Spleen (tissue), 11 donors: ENCODE measurements at regions not wholly inside any gene's neighbourhood (a gene's known extent, or its start where the extent isn't known, plus 50 kb on each side); places are given as distances from the start of the nearest gene placed in this dataset.

Experiments used
- DNase-seq: peaks from one replicate; pipeline ENCODE4 v3.0.0-alpha.2; 2020
- H3K27ac ChIP-seq, 8 donors: fragments of 200-600 bp; sonication (generic) in 7 of 8; 1 replicate in 4 of 8; 2 replicates in 4 of 8; pipeline versions ENCODE4 v1.5.0 to v1.8.0; 2016 to 2021; ENCODE audit warnings: inconsistent platforms in 4 of 8, mild to moderate bottlenecking in 4 of 8, moderate library complexity in 1 of 8
- H3K27me3 ChIP-seq, 7 donors: fragments of 200-600 bp; sonication (generic) in 6 of 7; replicated peaks in 1 of 7; 1 replicate in 4 of 7; 2 replicates in 3 of 7; pipeline versions ENCODE4 v1.5.0 to v1.8.0; 2016 to 2021; ENCODE audit warnings: inconsistent platforms in 3 of 7, mild to moderate bottlenecking in 1 of 7
- H3K36me3 ChIP-seq, 6 donors: fragments of 200-600 bp; sonication (generic) in 5 of 6; 1 replicate in 4 of 6; 2 replicates in 2 of 6; pipeline versions ENCODE4 v1.5.0 to v1.8.0; 2016 to 2021; ENCODE audit warnings: inconsistent platforms in 2 of 6
- H3K4me1 ChIP-seq, 6 donors: fragments of 200-600 bp; sonication (generic) in 5 of 6; 1 replicate in 3 of 6; 2 replicates in 3 of 6; pipeline versions ENCODE4 v1.5.0 to v1.8.0; 2016 to 2021; ENCODE audit warnings: inconsistent platforms in 3 of 6
- H3K4me3 ChIP-seq, 8 donors: fragments of 200-600 bp; sonication (generic) in 7 of 8; 1 replicate in 4 of 8; 2 replicates in 4 of 8; pipeline versions ENCODE4 v1.5.0 to v1.8.0; 2016 to 2021; ENCODE audit warnings: inconsistent platforms in 4 of 8, mild to moderate bottlenecking in 4 of 8, moderate library complexity in 2 of 8
- H3K9me3 ChIP-seq, 8 donors: fragments of 200-600 bp; sonication (generic) in 7 of 8; 1 replicate in 4 of 8; 2 replicates in 4 of 8; pipeline versions ENCODE4 v1.5.0 to v1.8.0; 2016 to 2021; ENCODE audit warnings: inconsistent platforms in 4 of 8
- POLR2A ChIP-seq, 3 donors: fragments of 450-650 bp; IDR thresholded peaks; one replicate each; pipeline ENCODE4 v1.5.1; 2017; ENCODE audit warnings: antibody characterized with exemption in 3 of 3, mild to moderate bottlenecking in 1 of 3
- POLR2AphosphoS5 ChIP-seq, 3 donors: sonication (generic); formaldehyde crosslinking; IDR thresholded peaks; one replicate each; pipeline ENCODE4 v1.5.1; 2017; ENCODE audit warnings: antibody characterized with exemption in 3 of 3
- WGBS, 5 donors: extraction: QIAGEN DNeasy Blood & Tissue Kit in 3 of 5; methylation state at CpG; one replicate each; pipeline versions ENCODE4 v1.1.5 to v1.1.7; 2013 to 2018; 5-methylcytosine and 5-hydroxymethylcytosine counted together
- intact Hi-C: fragments of 100-400 bp; cut with DNase I; formaldehyde crosslinking; loops from one replicate; pipeline ENCODE4 v1.15.0; 2023; ENCODE audit warnings: low total_unique reads
- TF ChIP-seq, protein P1 (sequence below), 11 experiments: fragments of 200-600 bp in 7 of 11; fragments of 450-650 bp in 4 of 11; sonication (generic) in 4 of 11; IDR thresholded peaks in 8 of 11; conservative IDR thresholded peaks in 3 of 11; 1 replicate in 7 of 11; 2 replicates in 4 of 11; pipeline versions ENCODE4 v1.4.0 to v1.8.0; 2016 to 2021; ENCODE audit warnings: antibody characterized with exemption in 11 of 11, inconsistent platforms in 4 of 11, mild to moderate bottlenecking in 1 of 11
- donor health status: healthy with polysubstance abuse.
- donor health status: DM: no; HTN: no; CAD: no; lungs with moderate emphysema.
- donor health status: DM: no; HTN: no; CAD: no.
- donor health status: Bipolar disorder and iron deficiency.
- donor health status: healthy.
- donor health status: DM: no; HTN: no; CAD: no.
- donor health status: DM: yes; HTN: yes; CAD: no.

DNA sequence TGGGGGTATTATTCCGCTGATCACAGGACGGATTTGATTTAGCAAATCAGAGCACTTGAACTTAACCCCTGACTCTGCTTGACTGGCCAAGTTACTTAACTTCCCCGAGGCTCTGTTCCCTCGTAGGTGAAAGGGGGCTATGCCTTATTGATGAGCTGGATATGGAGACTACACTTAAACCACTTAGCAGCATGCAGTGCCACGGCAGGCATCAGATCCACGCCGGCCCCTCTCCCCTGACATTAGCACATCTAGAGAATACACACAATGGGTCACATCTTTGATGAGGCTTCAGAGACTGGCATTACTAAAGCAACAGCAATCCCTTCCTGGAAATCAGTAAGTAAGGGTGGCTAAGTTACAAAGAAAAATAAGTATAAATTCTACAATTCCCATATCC lies 71.0 kb downstream of the ABCC12 start:
- intact Hi-C loops, result no loop called here
- H3K4me3 ChIP-seq, result no peak overlapping the region
- TF ChIP-seq POLR2A (IDR thresholded peaks at IDR 0.05) (no peak), POLR2AphosphoS5 (IDR thresholded peaks at IDR 0.05) (no peak)
- TF ChIP-seq, protein P1, sequence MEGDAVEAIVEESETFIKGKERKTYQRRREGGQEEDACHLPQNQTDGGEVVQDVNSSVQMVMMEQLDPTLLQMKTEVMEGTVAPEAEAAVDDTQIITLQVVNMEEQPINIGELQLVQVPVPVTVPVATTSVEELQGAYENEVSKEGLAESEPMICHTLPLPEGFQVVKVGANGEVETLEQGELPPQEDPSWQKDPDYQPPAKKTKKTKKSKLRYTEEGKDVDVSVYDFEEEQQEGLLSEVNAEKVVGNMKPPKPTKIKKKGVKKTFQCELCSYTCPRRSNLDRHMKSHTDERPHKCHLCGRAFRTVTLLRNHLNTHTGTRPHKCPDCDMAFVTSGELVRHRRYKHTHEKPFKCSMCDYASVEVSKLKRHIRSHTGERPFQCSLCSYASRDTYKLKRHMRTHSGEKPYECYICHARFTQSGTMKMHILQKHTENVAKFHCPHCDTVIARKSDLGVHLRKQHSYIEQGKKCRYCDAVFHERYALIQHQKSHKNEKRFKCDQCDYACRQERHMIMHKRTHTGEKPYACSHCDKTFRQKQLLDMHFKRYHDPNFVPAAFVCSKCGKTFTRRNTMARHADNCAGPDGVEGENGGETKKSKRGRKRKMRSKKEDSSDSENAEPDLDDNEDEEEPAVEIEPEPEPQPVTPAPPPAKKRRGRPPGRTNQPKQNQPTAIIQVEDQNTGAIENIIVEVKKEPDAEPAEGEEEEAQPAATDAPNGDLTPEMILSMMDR (IDR thresholded peaks at IDR 0.05 in 8 of 11, conservative IDR thresholded peaks at IDR 0.05 in 3 of 11), result no peak
- H3K36me3 ChIP-seq, result no peaks in the 10 kb centered on the region
- DNase-seq, result no peak
- peaks cover 0 to 11% (median 0%) of the 10 kb centered on the region in 7 donors for H3K27me3 ChIP-seq
- no peaks in the 10 kb centered on the region for H3K4me1 ChIP-seq
- no peak overlapping the region for H3K27ac ChIP-seq
- 79 to 89% (median 83%) methylated on average over 7 of the region's 7 CpGs for WGBS, 5 donors
- H3K9me3 ChIP-seq, result no peaks in the 10 kb centered on the region

DNA sequence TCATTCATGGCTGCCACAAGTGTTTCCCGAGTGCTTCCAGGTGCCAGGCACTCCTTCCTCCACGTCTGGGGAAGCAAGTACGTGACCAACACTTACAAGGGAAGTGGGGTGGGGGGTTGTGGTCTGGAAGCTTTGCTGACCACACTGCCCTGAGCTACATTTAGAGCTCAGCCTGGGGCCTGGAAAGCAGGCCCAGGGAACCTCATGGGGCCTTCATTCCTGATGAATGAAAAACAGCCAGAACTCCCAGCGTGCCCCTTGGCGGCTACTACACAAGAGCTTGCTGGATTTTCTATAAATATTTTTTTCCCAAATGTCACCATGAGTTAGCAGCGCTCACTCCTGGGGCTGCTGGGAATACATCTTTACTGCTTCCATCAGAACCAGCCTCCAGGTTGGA lies 73.3 kb downstream of the ABCC12 start:
- Histone ChIP-seq H3K27me3 (peaks cover 0 to 11% (median 0%) of the 10 kb centered on the region in 7 donors), H3K4me1 (no peaks in the 10 kb centered on the region), H3K27ac (no peak overlapping the region), H3K36me3 (no peaks in the 10 kb centered on the region), H3K4me3 (no peak overlapping the region), H3K9me3 (no peaks in the 10 kb centered on the region)
- WGBS, 5 donors, result 42 to 60% (median 49%) methylated on average over 6 of the region's 6 CpGs
- DNase-seq, result no peak
- TF ChIP-seq POLR2A (IDR thresholded peaks at IDR 0.05) (no peak), POLR2AphosphoS5 (IDR thresholded peaks at IDR 0.05) (no peak)
- TF ChIP-seq, protein P1 (IDR thresholded peaks at IDR 0.05 in 8 of 11, conservative IDR thresholded peaks at IDR 0.05 in 3 of 11), result no peak
- intact Hi-C loops, result no loop called here

DNA sequence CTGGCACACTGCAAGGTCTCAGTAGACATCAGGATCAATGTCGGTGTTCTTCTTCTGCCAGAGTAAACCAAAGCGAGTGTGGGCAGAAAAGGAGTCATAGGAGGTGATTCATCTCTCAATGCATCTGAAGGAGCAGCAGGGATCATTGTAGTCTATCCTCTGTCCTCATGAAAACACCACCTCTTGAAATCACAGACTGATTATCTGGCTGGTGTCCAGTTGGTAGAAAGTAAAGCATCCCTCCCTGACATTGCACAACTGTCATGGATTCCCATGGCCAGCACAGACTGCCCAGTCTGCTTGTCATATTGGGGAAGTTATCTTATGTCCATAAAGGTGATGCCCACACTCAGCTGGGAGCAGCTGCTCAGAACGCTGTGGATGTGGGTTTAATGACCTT lies 74.1 kb downstream of the ABCC12 start:
- H3K4me1 ChIP-seq, result no peaks in the 10 kb centered on the region
- no peaks in the 10 kb centered on the region for H3K9me3 ChIP-seq
- no peak for DNase-seq
- no peak for TF ChIP-seq POLR2AphosphoS5 (IDR thresholded peaks at IDR 0.05)
- TF ChIP-seq, protein P1 (IDR thresholded peaks at IDR 0.05 in 8 of 11, conservative IDR thresholded peaks at IDR 0.05 in 3 of 11), result no peak
- TF ChIP-seq POLR2A (IDR thresholded peaks at IDR 0.05), result no peak
- H3K4me3 ChIP-seq, result no peak overlapping the region
- no peak overlapping the region for H3K27ac ChIP-seq
- no peaks in the 10 kb centered on the region for H3K36me3 ChIP-seq
- H3K27me3 ChIP-seq, result peaks cover 0 to 11% (median 0%) of the 10 kb centered on the region in 7 donors
- 77 to 88% (median 79%) methylated on average over 3 of the region's 3 CpGs for WGBS, 5 donors
- intact Hi-C loops, result no loop called here

DNA sequence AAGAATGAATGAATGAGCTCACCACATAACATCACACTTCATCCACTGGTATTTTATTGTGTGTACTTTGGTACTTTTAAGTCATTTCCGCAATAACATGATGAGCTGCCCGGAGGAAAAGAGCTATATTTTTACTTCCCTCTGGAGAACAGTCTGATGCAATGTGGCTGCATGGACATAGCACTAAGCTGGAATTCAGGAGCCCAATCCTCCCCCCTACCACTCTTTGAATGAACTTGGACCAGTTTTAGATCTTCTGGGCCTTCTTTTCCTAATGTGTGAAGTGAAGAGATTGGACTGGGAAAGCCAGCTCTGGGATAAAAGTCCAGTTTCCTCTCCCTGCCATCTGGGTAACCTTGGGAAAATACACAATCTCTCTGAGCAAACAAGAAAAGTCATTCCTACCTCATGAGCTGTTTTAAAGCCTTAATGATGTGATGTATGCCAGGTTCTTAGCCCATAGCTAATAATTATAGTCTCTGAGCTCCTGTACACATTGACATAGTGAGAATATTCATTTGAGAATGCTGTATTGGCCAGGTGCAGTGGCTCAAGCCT lies 79.3 kb downstream of the ABCC12 start:
- H3K4me3 ChIP-seq, result no peak overlapping the region
- intact Hi-C loops, result no loop called here
- 85 to 97% (median 91%) methylated on average over 2 of the region's 2 CpGs for WGBS, 5 donors
- no peaks in the 10 kb centered on the region for H3K9me3 ChIP-seq
- no peak for TF ChIP-seq POLR2AphosphoS5 (IDR thresholded peaks at IDR 0.05)
- TF ChIP-seq, protein P1 (IDR thresholded peaks at IDR 0.05 in 8 of 11, conservative IDR thresholded peaks at IDR 0.05 in 3 of 11), result no peak
- TF ChIP-seq POLR2A (IDR thresholded peaks at IDR 0.05), result no peak
- DNase-seq, result no peak
- H3K36me3 ChIP-seq, result no peaks in the 10 kb centered on the region
- no peak overlapping the region for H3K27ac ChIP-seq
- H3K4me1 ChIP-seq, result no peaks in the 10 kb centered on the region
- peaks cover 0 to 17% (median 0%) of the 10 kb centered on the region in 7 donors for H3K27me3 ChIP-seq
